Trophoblast cell (in vitro differentiated cells and primary cell): ENCODE measurements at regions not wholly inside any gene's neighbourhood (a gene's known extent, or its start where the extent isn't known, plus 50 kb on each side); places are given as distances from the start of the nearest gene placed in this dataset.

Experiments used
- DNase-seq, 2 donors: peaks; one replicate each; pipeline ENCODE4 v3.0.0-alpha.2; 2016
- H2AFZ ChIP-seq: 2 replicates; pipeline ENCODE4 v1.6.1; 2013; ENCODE audit warnings: low read length, moderate library complexity, mild to moderate bottlenecking; ENCODE audit not compliant: insufficient read depth, poor library complexity
- H2AK5ac ChIP-seq: 2 replicates; pipeline ENCODE4 v1.6.1; 2013; ENCODE audit warnings: mild to moderate bottlenecking, low read length
- H2BK120ac ChIP-seq: 2 replicates; pipeline ENCODE4 v1.6.1; 2013; ENCODE audit warnings: low read length, mild to moderate bottlenecking, moderate library complexity; ENCODE audit not compliant: insufficient read depth, poor library complexity
- H2BK12ac ChIP-seq: 2 replicates; pipeline ENCODE4 v1.6.1; 2013; ENCODE audit warnings: mild to moderate bottlenecking, low read length, moderate library complexity
- H2BK5ac ChIP-seq: 2 replicates; pipeline ENCODE4 v1.6.1; 2013; ENCODE audit warnings: low read length, low read depth, moderate library complexity, mild to moderate bottlenecking; ENCODE audit not compliant: poor library complexity
- H3K14ac ChIP-seq: 2 replicates; pipeline ENCODE4 v1.6.1; 2013; ENCODE audit warnings: mild to moderate bottlenecking, low read length
- H3K18ac ChIP-seq: 2 replicates; pipeline ENCODE4 v1.6.1; 2013; ENCODE audit warnings: mild to moderate bottlenecking, low read length
- H3K23ac ChIP-seq: 2 replicates; pipeline ENCODE4 v1.6.1; 2013; ENCODE audit warnings: low read length
- H3K27ac ChIP-seq: 2 replicates; pipeline ENCODE4 v1.5.1; 2013; ENCODE audit warnings: low read depth, mild to moderate bottlenecking, inconsistent platforms, low read length, moderate library complexity
- H3K27me3 ChIP-seq: 2 replicates; pipeline ENCODE4 v1.6.1; 2013; ENCODE audit warnings: inconsistent platforms, mild to moderate bottlenecking, low read length, moderate library complexity; ENCODE audit not compliant: insufficient read depth
- H3K36me3 ChIP-seq, 2 experiments: 1 replicate in 1 of 2; 2 replicates in 1 of 2; pipeline ENCODE4 v1.6.1; 2013; ENCODE audit warnings: low read length in 2 of 2, mild to moderate bottlenecking in 2 of 2, moderate library complexity in 1 of 2; ENCODE audit not compliant: insufficient read depth in 2 of 2, control insufficient read depth in 1 of 2
- H3K4ac ChIP-seq: 2 replicates; pipeline ENCODE4 v1.6.1; 2013; ENCODE audit warnings: low read depth, mild to moderate bottlenecking, low read length, moderate library complexity
- H3K4me1 ChIP-seq, 2 experiments: 1 replicate in 1 of 2; 2 replicates in 1 of 2; pipeline ENCODE4 v1.6.1; 2013; ENCODE audit warnings: low read length in 2 of 2, mild to moderate bottlenecking in 2 of 2, moderate library complexity in 1 of 2; ENCODE audit not compliant: insufficient read depth in 2 of 2, control insufficient read depth in 1 of 2
- H3K4me2 ChIP-seq: 2 replicates; pipeline ENCODE4 v1.6.1; 2013; ENCODE audit warnings: inconsistent platforms, mild to moderate bottlenecking, low read length, moderate library complexity
- H3K4me3 ChIP-seq: 2 replicates; pipeline ENCODE4 v1.5.1; 2013; ENCODE audit warnings: mild to moderate bottlenecking, low read depth, low read length, inconsistent platforms
- H3K79me1 ChIP-seq: one replicate; pipeline ENCODE4 v1.6.1; 2013; ENCODE audit warnings: low read length
- H3K79me2 ChIP-seq: 2 replicates; pipeline ENCODE4 v1.6.1; 2013; ENCODE audit warnings: low read length, mild to moderate bottlenecking; ENCODE audit not compliant: control insufficient read depth, insufficient read depth, poor library complexity
- H3K9ac ChIP-seq: 2 replicates; pipeline ENCODE4 v1.6.1; 2013; ENCODE audit warnings: mild to moderate bottlenecking, low read length
- H3K9me3 ChIP-seq: 2 replicates; pipeline ENCODE4 v1.6.1; 2013; ENCODE audit warnings: low read depth, mild to moderate bottlenecking, control low read depth, inconsistent platforms, low read length; ENCODE audit not compliant: insufficient read depth
- H4K12ac ChIP-seq: 2 replicates; pipeline ENCODE4 v1.6.1; 2013; ENCODE audit warnings: low read depth, mild to moderate bottlenecking, low read length, moderate library complexity
- H4K8ac ChIP-seq: 2 replicates; pipeline ENCODE4 v1.6.1; 2013; ENCODE audit warnings: low read depth, mild to moderate bottlenecking, low read length, moderate library complexity
- H4K91ac ChIP-seq: one replicate; pipeline ENCODE4 v1.6.1; 2013; ENCODE audit warnings: low read depth, mild to moderate bottlenecking, low read length, moderate library complexity
- WGBS: extraction: QIAGEN DNeasy Blood & Tissue Kit; methylation state at CpG from one replicate; pipeline ENCODE4 v1.1.7; 2013; ENCODE audit warnings: missing lambda C conversion rate; ENCODE audit not compliant: insufficient read length, insufficient coverage; ENCODE audit errors: extremely low coverage; 5-methylcytosine and 5-hydroxymethylcytosine counted together

DNA sequence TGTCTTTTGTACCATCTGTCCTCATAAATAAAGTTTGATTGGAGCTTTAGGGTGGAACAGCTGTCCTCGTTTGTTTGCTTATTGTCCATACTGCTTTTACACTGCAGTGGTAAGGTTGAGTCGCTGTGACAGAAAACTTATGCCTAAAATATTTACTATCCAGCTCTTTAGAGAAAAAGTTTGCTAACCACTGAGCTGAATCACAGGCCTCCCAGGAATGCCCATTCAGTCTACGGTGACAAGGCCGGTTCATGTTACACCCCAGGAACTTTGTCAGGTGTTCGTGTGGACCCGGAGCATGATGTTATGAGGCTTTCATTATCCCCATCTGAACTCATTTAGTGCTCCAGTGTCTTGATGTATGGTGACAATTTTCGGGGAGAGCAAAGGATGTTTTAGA is 401.1 kb downstream of the SAMD5 start:
- WGBS, result no CpG with 5 or more reads among the region's 7 CpGs
- Histone ChIP-seq H3K14ac (no peak overlapping the region), H4K91ac (no peak overlapping the region), H3K4ac (no peak overlapping the region), H3K27ac (no peak overlapping the region), H3K4me2 (no peak overlapping the region), H3K4me1 (peaks cover 0 to 4% of the 10 kb centered on the region in 2 experiments), H2AK5ac (no peak overlapping the region), H4K12ac (no peak overlapping the region), H3K36me3 (no peaks in the 10 kb centered on the region), H2BK120ac (no peak overlapping the region), H3K23ac (no peak overlapping the region), H3K79me2 (no peaks in the 10 kb centered on the region), H3K18ac (no peak overlapping the region), H2AFZ (no peak overlapping the region), H3K4me3 (no peak overlapping the region), H2BK12ac (no peak overlapping the region), H3K79me1 (no peaks in the 10 kb centered on the region), H3K9me3 (no peaks in the 10 kb centered on the region), H3K27me3 (no peaks in the 10 kb centered on the region), H3K9ac (no peak overlapping the region), H4K8ac (no peak overlapping the region), H2BK5ac (no peak overlapping the region)
- DNase-seq, result no peak

DNA sequence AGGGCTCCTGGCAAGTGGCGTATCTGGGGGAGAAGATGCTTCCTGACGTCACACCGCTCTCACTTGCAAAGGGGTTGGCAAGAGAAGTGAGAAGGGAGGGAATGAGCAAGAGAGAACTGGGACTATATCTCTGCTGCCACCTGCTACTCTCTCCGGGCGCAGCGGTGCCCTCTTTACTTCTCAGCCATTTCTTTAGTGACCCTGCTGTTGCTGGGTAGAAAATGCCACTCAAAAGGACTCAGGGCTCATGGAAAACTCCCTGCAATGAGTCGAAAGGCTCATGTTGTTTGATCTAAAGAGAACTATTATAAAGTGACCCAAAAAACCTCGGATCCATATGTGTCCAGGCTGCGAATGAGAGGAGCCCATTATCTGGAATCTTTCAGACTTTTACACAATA is 401.8 kb downstream of the SAMD5 start:
- Histone ChIP-seq H3K9me3 (no peaks in the 10 kb centered on the region), H2BK12ac (no peak overlapping the region), H3K18ac (no peak overlapping the region), H3K27ac (no peak overlapping the region), H3K79me2 (no peaks in the 10 kb centered on the region), H3K23ac (no peak overlapping the region), H3K4me2 (no peak overlapping the region), H3K4me1 (peaks cover 0 to 4% of the 10 kb centered on the region in 2 experiments), H4K8ac (no peak overlapping the region), H3K27me3 (no peaks in the 10 kb centered on the region), H2AK5ac (no peak overlapping the region), H4K91ac (no peak overlapping the region), H3K9ac (no peak overlapping the region), H4K12ac (no peak overlapping the region), H2AFZ (no peak overlapping the region), H2BK5ac (no peak overlapping the region), H3K4ac (no peak overlapping the region), H3K79me1 (no peaks in the 10 kb centered on the region), H3K36me3 (no peaks in the 10 kb centered on the region), H3K4me3 (no peak overlapping the region), H2BK120ac (no peak overlapping the region), H3K14ac (no peak overlapping the region)
- no peak for DNase-seq
- no CpG with 5 or more reads among the region's 9 CpGs for WGBS

DNA sequence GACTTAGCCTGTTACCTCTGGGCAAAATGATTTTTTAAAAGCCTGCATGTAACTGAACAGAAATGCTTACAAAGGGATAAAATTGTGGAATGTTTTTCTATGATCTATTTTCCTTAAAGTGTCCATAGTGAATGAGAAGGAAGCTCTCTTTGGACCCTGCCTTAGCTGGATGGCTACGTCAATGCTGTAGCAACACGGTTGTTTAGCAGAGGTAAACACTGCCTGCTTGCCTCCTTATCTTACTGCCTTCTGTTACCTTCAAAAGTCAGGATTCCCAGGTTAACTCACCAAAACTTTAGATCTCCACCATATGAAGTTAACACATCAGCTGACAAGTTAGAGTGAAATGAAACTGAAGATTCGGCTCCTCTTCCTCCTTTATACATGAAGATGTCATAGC is 402.6 kb downstream of the SAMD5 start:
- Histone ChIP-seq H3K36me3 (no peaks in the 10 kb centered on the region), H4K91ac (no peak overlapping the region), H3K9me3 (no peaks in the 10 kb centered on the region), H4K12ac (no peak overlapping the region), H3K4me3 (no peak overlapping the region), H2BK5ac (no peak overlapping the region), H3K79me1 (no peaks in the 10 kb centered on the region), H2AFZ (no peak overlapping the region), H3K9ac (no peak overlapping the region), H3K18ac (no peak overlapping the region), H3K79me2 (no peaks in the 10 kb centered on the region), H4K8ac (no peak overlapping the region), H2BK120ac (no peak overlapping the region), H3K4ac (no peak overlapping the region), H3K27ac (no peak overlapping the region), H3K4me2 (no peak overlapping the region), H3K14ac (no peak overlapping the region), H3K27me3 (no peaks in the 10 kb centered on the region), H2AK5ac (no peak overlapping the region), H3K4me1 (peaks cover 0 to 4% of the 10 kb centered on the region in 2 experiments), H3K23ac (no peak overlapping the region), H2BK12ac (no peak overlapping the region)
- WGBS, result no CpG with 5 or more reads among the region's 3 CpGs
- no peak for DNase-seq

DNA sequence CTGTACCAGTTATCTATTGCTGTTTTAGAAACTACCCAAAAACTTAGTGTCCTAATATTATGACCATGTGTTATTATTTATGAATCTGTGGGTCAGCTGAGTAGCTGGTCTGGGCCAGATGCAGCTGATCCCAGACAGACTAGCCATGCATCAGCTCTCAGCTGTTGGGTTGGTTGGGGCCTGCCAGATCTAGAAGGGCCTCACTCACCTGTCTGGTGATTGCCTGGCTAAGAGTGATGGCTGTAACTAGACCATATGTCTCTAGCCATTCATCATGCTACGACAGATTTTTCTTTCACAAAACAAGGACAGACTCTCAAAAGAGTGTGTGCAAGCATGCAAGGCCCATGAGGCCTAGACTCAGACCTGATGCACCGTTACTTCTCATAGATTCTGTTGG is 403.2 kb downstream of the SAMD5 start:
- H2BK5ac ChIP-seq, result no peak overlapping the region
- H3K9me3 ChIP-seq, result no peaks in the 10 kb centered on the region
- no peak overlapping the region for H2AFZ ChIP-seq
- no peak overlapping the region for H4K91ac ChIP-seq
- no peaks in the 10 kb centered on the region for H3K27me3 ChIP-seq
- no peaks in the 10 kb centered on the region for H3K36me3 ChIP-seq
- H3K4me2 ChIP-seq, result no peak overlapping the region
- no peak overlapping the region for H4K8ac ChIP-seq
- H3K9ac ChIP-seq, result no peak overlapping the region
- no peak overlapping the region for H3K4me3 ChIP-seq
- H3K23ac ChIP-seq, result no peak overlapping the region
- H3K79me2 ChIP-seq, result no peaks in the 10 kb centered on the region
- no peaks in the 10 kb centered on the region for H3K4me1 ChIP-seq
- H4K12ac ChIP-seq, result no peak overlapping the region
- no CpG with 5 or more reads among the region's 2 CpGs for WGBS
- no peak for DNase-seq
- no peak overlapping the region for H2AK5ac ChIP-seq
- H3K18ac ChIP-seq, result no peak overlapping the region
- no peak overlapping the region for H2BK12ac ChIP-seq
- H3K79me1 ChIP-seq, result no peaks in the 10 kb centered on the region
- H3K4ac ChIP-seq, result no peak overlapping the region
- no peak overlapping the region for H3K14ac ChIP-seq
- H3K27ac ChIP-seq, result no peak overlapping the region
- H2BK120ac ChIP-seq, result no peak overlapping the region
